ENCODE measurements at regions not wholly inside any gene's neighbourhood (a gene's known extent, or its start where the extent isn't known, plus 50 kb on each side); places are given as distances from the start of the nearest gene placed in this dataset.

DNA sequence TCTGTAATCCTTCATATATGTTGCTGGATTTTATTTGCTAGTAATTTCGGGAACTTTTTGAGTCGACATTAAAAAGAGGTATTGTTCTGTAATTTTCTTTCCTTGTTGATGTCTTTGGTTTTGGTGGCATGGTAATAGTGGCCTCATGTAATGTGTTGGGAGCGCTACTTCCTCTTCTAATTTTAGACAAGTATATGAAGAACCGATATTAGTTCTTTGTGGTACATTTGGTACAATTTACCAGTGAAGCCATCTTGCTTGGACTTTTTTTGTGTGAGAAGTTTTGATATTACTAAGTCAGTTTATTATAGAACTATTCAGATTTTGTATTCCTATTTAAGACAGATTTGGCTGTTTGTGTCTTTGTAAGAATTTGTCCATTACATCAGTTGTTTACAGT, 669.2 kb upstream of the AADAT start:
- WGBS, 2 donors = 88 to 92% methylated on average over 4 of the region's 4 CpGs
- TF ChIP-seq, protein P1, sequence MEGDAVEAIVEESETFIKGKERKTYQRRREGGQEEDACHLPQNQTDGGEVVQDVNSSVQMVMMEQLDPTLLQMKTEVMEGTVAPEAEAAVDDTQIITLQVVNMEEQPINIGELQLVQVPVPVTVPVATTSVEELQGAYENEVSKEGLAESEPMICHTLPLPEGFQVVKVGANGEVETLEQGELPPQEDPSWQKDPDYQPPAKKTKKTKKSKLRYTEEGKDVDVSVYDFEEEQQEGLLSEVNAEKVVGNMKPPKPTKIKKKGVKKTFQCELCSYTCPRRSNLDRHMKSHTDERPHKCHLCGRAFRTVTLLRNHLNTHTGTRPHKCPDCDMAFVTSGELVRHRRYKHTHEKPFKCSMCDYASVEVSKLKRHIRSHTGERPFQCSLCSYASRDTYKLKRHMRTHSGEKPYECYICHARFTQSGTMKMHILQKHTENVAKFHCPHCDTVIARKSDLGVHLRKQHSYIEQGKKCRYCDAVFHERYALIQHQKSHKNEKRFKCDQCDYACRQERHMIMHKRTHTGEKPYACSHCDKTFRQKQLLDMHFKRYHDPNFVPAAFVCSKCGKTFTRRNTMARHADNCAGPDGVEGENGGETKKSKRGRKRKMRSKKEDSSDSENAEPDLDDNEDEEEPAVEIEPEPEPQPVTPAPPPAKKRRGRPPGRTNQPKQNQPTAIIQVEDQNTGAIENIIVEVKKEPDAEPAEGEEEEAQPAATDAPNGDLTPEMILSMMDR (IDR thresholded peaks at IDR 0.05) = no peak
- no peak for ATAC-seq
- no peaks in the 10 kb centered on the region for H3K4me1 ChIP-seq
- H3K9me3 ChIP-seq = peaks cover 0 to 25% (median 0%) of the 10 kb centered on the region in 11 donors
- H3K36me3 ChIP-seq = no peaks in the 10 kb centered on the region
- intact Hi-C loops (cut with DNase I) = no loop called here
- no peak for DNase-seq
- no peaks in the 10 kb centered on the region for H3K27me3 ChIP-seq
- H3K4me3 ChIP-seq = no peak overlapping the region
- H3K27ac ChIP-seq = no peak overlapping the region

DNA sequence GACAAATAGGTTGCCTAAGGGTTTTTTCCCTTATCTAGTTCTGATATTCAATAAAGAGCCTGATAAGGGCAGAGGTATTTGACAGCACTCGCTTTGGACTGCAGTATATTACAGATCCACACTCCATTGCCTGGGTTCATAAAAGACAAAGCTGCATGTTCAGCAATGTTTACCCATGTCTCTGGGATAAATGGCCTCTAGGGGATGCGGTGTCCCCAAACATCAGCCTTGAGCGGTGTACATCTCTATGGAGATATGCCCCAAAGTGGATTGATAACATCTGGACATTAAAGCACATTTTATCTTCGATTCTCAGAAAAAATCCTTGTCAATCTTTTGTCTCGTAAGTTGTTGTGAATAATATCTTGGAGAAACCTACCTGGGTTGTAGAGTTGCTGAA, 660.8 kb upstream of the AADAT start:
- H3K9me3 ChIP-seq = peaks cover 0 to 18% (median 0%) of the 10 kb centered on the region in 11 donors
- WGBS, 2 donors = 61 to 70% methylated on average over 5 of the region's 5 CpGs
- H3K27ac ChIP-seq = no peak overlapping the region
- ATAC-seq (no peak), DNase-seq (no peak)
- H3K36me3 ChIP-seq = no peaks in the 10 kb centered on the region
- TF ChIP-seq, protein P1 (IDR thresholded peaks at IDR 0.05) = no peak
- H3K4me3 ChIP-seq = no peak overlapping the region
- no peaks in the 10 kb centered on the region for H3K27me3 ChIP-seq
- intact Hi-C loops (cut with DNase I) = no loop called here
- H3K4me1 ChIP-seq = no peaks in the 10 kb centered on the region

DNA sequence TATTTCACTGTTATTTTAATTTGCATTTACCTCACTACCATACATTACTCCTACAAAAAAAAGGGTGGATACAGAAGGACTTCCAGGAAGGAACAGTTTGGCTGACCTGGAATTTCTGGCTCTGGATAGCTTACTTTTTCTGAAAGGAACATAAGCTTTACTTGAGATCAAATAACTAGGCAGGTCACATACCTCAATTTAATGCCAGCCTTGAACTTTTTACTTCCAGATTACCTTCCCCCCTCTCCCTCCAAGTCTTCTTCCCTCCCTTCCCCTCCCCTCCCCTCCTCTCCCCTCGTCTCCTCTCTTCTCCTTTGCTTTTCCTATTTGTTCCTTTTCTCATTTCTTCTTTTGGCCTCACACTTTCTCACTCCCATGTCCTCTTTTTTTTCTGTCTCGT, 659.2 kb upstream of the AADAT start:
- DNase-seq (no peak), ATAC-seq (no peak)
- H3K4me1 ChIP-seq = no peaks in the 10 kb centered on the region
- H3K9me3 ChIP-seq = peaks cover 0 to 7% (median 0%) of the 10 kb centered on the region in 11 donors
- H3K27me3 ChIP-seq = no peaks in the 10 kb centered on the region
- H3K27ac ChIP-seq = no peak overlapping the region
- intact Hi-C loops (cut with DNase I) = no loop called here
- no peaks in the 10 kb centered on the region for H3K36me3 ChIP-seq
- WGBS, 2 donors = 42 to 52% methylated on average over 2 of the region's 2 CpGs
- no peak overlapping the region for H3K4me3 ChIP-seq
- TF ChIP-seq, protein P1 (IDR thresholded peaks at IDR 0.05) = no peak

DNA sequence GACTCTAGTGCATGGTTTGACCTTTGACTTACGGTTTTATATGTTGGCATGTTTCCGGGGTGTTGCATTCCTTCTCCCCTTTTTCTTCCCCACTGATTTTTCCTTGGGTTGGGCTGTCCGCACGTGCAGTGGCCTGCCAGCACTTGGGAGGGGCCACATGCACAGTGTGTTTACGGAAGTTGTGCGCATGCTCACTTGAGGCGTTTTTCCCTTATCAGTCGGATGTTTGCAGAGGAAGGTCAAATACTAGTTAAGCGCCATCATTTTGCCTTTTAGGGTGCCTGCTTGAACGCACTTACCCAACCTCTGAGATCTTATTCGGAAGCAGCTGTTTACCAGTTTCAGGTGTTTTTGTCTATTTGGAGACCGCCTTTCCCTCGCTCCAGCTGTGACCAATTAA, 653.9 kb upstream of the AADAT start:
- intact Hi-C loops (cut with DNase I) = no loop called here
- no peak overlapping the region for H3K4me3 ChIP-seq
- ATAC-seq (no peak), DNase-seq (no peak)
- TF ChIP-seq, protein P1 (IDR thresholded peaks at IDR 0.05) = no peak
- H3K4me1 ChIP-seq = no peaks in the 10 kb centered on the region
- peaks cover 0 to 3% (median 0%) of the 10 kb centered on the region in 11 donors for H3K9me3 ChIP-seq
- H3K27me3 ChIP-seq = no peaks in the 10 kb centered on the region
- H3K36me3 ChIP-seq = no peaks in the 10 kb centered on the region
- no peak overlapping the region for H3K27ac ChIP-seq
- WGBS, 2 donors = 82 to 89% methylated on average over 13 of the region's 13 CpGs

DNA sequence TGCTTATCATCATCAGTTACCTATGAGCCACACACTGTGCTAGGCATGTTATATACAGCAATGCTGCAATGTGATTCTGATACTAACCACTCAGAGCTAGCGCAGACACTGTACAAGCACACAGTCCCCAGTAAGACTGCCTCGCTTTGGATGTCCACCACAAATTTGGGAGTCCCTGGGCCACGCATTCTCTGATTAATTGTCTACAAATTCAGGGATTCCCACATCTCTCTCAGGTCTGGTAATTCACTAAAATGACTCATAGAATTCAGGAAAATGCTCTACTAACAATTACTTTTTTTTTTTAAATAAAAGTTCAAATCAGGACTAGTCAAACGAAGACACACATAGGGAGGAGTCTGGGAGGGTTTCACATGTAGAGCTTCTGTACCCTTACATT, 652.1 kb upstream of the AADAT start:
- TF ChIP-seq, protein P1 (IDR thresholded peaks at IDR 0.05) = no peak
- intact Hi-C loops (cut with DNase I) = no loop called here
- Histone ChIP-seq H3K36me3 (no peaks in the 10 kb centered on the region), H3K27ac (no peak overlapping the region), H3K27me3 (no peaks in the 10 kb centered on the region), H3K9me3 (no peaks in the 10 kb centered on the region), H3K4me3 (no peak overlapping the region), H3K4me1 (no peaks in the 10 kb centered on the region)
- no peak for DNase-seq
- WGBS, 2 donors = 76 to 77% methylated on average over 4 of the region's 4 CpGs
- no peak for ATAC-seq

All from heart right ventricle (tissue), 16 donors.